HL-60 (cell line): ENCODE measurements at regions not wholly inside any gene's neighbourhood (a gene's known extent, or its start where the extent isn't known, plus 50 kb on each side); places are given as distances from the start of the nearest gene placed in this dataset.

Experiments used
- POLR2AphosphoS5 ChIP-seq: IDR thresholded peaks from 2 replicates; pipeline ENCODE4 v1.6.1; 2012; ENCODE audit warnings: low read depth
- TF ChIP-seq, protein P1 (sequence below): IDR thresholded peaks from one replicate; pipeline ENCODE4 v1.5.1; 2011; ENCODE audit warnings: low read length, control low read depth, inconsistent platforms; ENCODE audit not compliant: insufficient read depth

DNA sequence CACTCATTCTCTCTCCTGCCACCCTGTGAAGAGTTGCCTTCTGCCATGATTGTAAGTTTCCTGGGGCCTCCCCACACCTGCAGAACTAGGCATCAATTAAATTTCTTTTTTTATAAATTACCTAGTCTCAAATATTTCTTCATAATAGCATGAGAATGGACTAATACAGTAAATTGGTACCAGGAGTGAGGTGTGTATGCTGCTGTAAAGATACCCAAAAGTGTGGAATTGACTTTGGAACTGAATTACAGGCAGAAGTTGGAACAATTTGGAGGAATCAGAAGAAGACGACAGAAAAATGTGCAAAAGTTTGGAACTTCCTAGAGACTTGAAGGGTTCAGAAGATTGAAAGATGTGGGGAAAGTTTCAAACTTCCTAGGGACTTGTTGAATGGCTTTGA, 308.1 kb upstream of the TMPRSS15 start:
- TF ChIP-seq, protein P1, sequence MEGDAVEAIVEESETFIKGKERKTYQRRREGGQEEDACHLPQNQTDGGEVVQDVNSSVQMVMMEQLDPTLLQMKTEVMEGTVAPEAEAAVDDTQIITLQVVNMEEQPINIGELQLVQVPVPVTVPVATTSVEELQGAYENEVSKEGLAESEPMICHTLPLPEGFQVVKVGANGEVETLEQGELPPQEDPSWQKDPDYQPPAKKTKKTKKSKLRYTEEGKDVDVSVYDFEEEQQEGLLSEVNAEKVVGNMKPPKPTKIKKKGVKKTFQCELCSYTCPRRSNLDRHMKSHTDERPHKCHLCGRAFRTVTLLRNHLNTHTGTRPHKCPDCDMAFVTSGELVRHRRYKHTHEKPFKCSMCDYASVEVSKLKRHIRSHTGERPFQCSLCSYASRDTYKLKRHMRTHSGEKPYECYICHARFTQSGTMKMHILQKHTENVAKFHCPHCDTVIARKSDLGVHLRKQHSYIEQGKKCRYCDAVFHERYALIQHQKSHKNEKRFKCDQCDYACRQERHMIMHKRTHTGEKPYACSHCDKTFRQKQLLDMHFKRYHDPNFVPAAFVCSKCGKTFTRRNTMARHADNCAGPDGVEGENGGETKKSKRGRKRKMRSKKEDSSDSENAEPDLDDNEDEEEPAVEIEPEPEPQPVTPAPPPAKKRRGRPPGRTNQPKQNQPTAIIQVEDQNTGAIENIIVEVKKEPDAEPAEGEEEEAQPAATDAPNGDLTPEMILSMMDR = no peak
- no peak for TF ChIP-seq POLR2AphosphoS5
